Neural progenitor cell (in vitro differentiated cells): ENCODE measurements at regions not wholly inside any gene's neighbourhood (a gene's known extent, or its start where the extent isn't known, plus 50 kb on each side); places are given as distances from the start of the nearest gene placed in this dataset.

Experiments
- CTCF ChIP-seq: fragments of 200-600 bp; sonication (generic); IDR thresholded peaks from 2 replicates; pipeline ENCODE4 v1.5.1; 2017; ENCODE audit warnings: antibody characterized with exemption, mild to moderate bottlenecking
- EZH2 ChIP-seq: fragments of 200-600 bp; sonication (generic); IDR thresholded peaks from 2 replicates; pipeline ENCODE4 v1.6.1; 2017; ENCODE audit warnings: antibody characterized with exemption, mild to moderate bottlenecking, moderate library complexity

- TF ChIP-seq CTCF (no peak), EZH2 (no peak)
Observed at GRCh38 chrX:13168269-13168668, 123.8 kb upstream of the FAM9C start.
